ENCODE measurements at regions not wholly inside any gene's neighbourhood (a gene's known extent, or its start where the extent isn't known, plus 50 kb on each side); places are given as distances from the start of the nearest gene placed in this dataset.

GRCh38 chr3:182063742-182064141 is 352.0 kb downstream of the SOX2 start:
- Histone ChIP-seq H3K27me3 (replicated peaks; ENCODE audit: control insufficient read depth, insufficient read depth, low read length, poor library complexity, severe bottlenecking) (no peaks in the 10 kb centered on the region), H3K9me3 (ENCODE audit: control insufficient read depth, low read length) (no peaks in the 10 kb centered on the region), H3K36me3 (ENCODE audit: control insufficient read depth, insufficient read depth, low read length) (no peaks in the 10 kb centered on the region), H3K4me3 (ENCODE audit: insufficient read depth, low read depth, low read length, poor library complexity, severe bottlenecking) (no peak overlapping the region), H3K27ac (ENCODE audit: insufficient read depth, low read length, poor library complexity, severe bottlenecking) (no peak overlapping the region), H3K4me1 (ENCODE audit: control insufficient read depth, insufficient read depth, low read length, poor library complexity, severe bottlenecking) (no peaks in the 10 kb centered on the region)
- DNase-seq: no peak

DNA sequence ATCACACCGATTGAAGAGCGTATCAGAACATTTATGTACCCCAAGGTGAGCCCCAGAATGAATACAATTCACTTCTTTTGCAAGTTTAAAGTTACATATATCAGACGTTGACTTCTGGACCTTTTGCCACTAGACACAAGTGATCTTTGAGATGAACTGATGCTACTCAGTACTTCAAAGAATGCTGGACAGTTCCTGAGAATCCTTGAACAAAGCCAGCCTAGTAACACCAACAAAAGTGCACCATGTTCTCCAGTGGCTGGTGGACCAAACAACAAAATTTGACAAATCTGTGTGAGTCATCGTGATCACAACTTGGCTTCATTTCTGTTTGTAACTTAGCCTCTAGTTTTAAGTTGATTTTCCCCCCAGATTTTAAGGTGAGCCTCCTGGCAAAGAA is 355.7 kb downstream of the SOX2 start:
- no peaks in the 10 kb centered on the region for H3K27me3 ChIP-seq (replicated peaks; ENCODE audit: control insufficient read depth, insufficient read depth, low read length, poor library complexity, severe bottlenecking)

GRCh38 chr3:182078316-182078715 is 366.6 kb downstream of the SOX2 start:
- H3K9me3 ChIP-seq (ENCODE audit: control insufficient read depth, low read length): no peaks in the 10 kb centered on the region
- no peak overlapping the region for H3K27ac ChIP-seq (ENCODE audit: insufficient read depth, low read length, poor library complexity, severe bottlenecking)
- H3K4me1 ChIP-seq (ENCODE audit: control insufficient read depth, insufficient read depth, low read length, poor library complexity, severe bottlenecking): no peaks in the 10 kb centered on the region
- no peaks in the 10 kb centered on the region for H3K27me3 ChIP-seq (replicated peaks; ENCODE audit: control insufficient read depth, insufficient read depth, low read length, poor library complexity, severe bottlenecking)
- no peak overlapping the region for H3K4me3 ChIP-seq (ENCODE audit: insufficient read depth, low read depth, low read length, poor library complexity, severe bottlenecking)
- no peaks in the 10 kb centered on the region for H3K36me3 ChIP-seq (ENCODE audit: control insufficient read depth, insufficient read depth, low read length)
- no peak for DNase-seq

More for the DNA sequence above, 355.7 kb downstream of the SOX2 start:
- Histone ChIP-seq H3K4me3 (ENCODE audit: insufficient read depth, low read depth, low read length, poor library complexity, severe bottlenecking) (no peak overlapping the region), H3K9me3 (ENCODE audit: control insufficient read depth, low read length) (no peaks in the 10 kb centered on the region), H3K27ac (ENCODE audit: insufficient read depth, low read length, poor library complexity, severe bottlenecking) (no peak overlapping the region), H3K4me1 (ENCODE audit: control insufficient read depth, insufficient read depth, low read length, poor library complexity, severe bottlenecking) (no peaks in the 10 kb centered on the region), H3K36me3 (ENCODE audit: control insufficient read depth, insufficient read depth, low read length) (no peaks in the 10 kb centered on the region)
- no peak for DNase-seq

GRCh38 chr3:182078929-182079328 is 367.2 kb downstream of the SOX2 start:
- Histone ChIP-seq H3K36me3 (ENCODE audit: control insufficient read depth, insufficient read depth, low read length) (no peaks in the 10 kb centered on the region), H3K27ac (ENCODE audit: insufficient read depth, low read length, poor library complexity, severe bottlenecking) (no peak overlapping the region), H3K4me3 (ENCODE audit: insufficient read depth, low read depth, low read length, poor library complexity, severe bottlenecking) (no peak overlapping the region), H3K9me3 (ENCODE audit: control insufficient read depth, low read length) (no peaks in the 10 kb centered on the region), H3K4me1 (ENCODE audit: control insufficient read depth, insufficient read depth, low read length, poor library complexity, severe bottlenecking) (no peaks in the 10 kb centered on the region), H3K27me3 (replicated peaks; ENCODE audit: control insufficient read depth, insufficient read depth, low read length, poor library complexity, severe bottlenecking) (no peaks in the 10 kb centered on the region)
- no peak for DNase-seq

- Histone ChIP-seq H3K27ac (ENCODE audit: insufficient read depth, low read length, poor library complexity, severe bottlenecking) (no peak overlapping the region), H3K27me3 (replicated peaks; ENCODE audit: control insufficient read depth, insufficient read depth, low read length, poor library complexity, severe bottlenecking) (no peaks in the 10 kb centered on the region), H3K4me3 (ENCODE audit: insufficient read depth, low read depth, low read length, poor library complexity, severe bottlenecking) (no peak overlapping the region), H3K9me3 (ENCODE audit: control insufficient read depth, low read length) (no peaks in the 10 kb centered on the region), H3K36me3 (ENCODE audit: control insufficient read depth, insufficient read depth, low read length) (no peaks in the 10 kb centered on the region), H3K4me1 (ENCODE audit: control insufficient read depth, insufficient read depth, low read length, poor library complexity, severe bottlenecking) (no peaks in the 10 kb centered on the region)
- no peak for DNase-seq
These were observed 369.4 kb downstream of the SOX2 start for GRCh38 chr3:182081096-182081495.

- DNase-seq: no peak
- Histone ChIP-seq H3K4me1 (ENCODE audit: control insufficient read depth, insufficient read depth, low read length, poor library complexity, severe bottlenecking) (no peaks in the 10 kb centered on the region), H3K9me3 (ENCODE audit: control insufficient read depth, low read length) (no peaks in the 10 kb centered on the region), H3K27me3 (replicated peaks; ENCODE audit: control insufficient read depth, insufficient read depth, low read length, poor library complexity, severe bottlenecking) (no peaks in the 10 kb centered on the region), H3K36me3 (ENCODE audit: control insufficient read depth, insufficient read depth, low read length) (no peaks in the 10 kb centered on the region), H3K4me3 (ENCODE audit: insufficient read depth, low read depth, low read length, poor library complexity, severe bottlenecking) (no peak overlapping the region), H3K27ac (ENCODE audit: insufficient read depth, low read length, poor library complexity, severe bottlenecking) (no peak overlapping the region)
These were observed 371.4 kb downstream of the SOX2 start for GRCh38 chr3:182083112-182083511.

GRCh38 chr3:182092662-182093262 is 381.0 kb downstream of the SOX2 start:
- no peak for DNase-seq
- H3K27ac ChIP-seq (ENCODE audit: insufficient read depth, low read length, poor library complexity, severe bottlenecking): no peak overlapping the region
- H3K27me3 ChIP-seq (replicated peaks; ENCODE audit: control insufficient read depth, insufficient read depth, low read length, poor library complexity, severe bottlenecking): no peaks in the 10 kb centered on the region
- H3K36me3 ChIP-seq (ENCODE audit: control insufficient read depth, insufficient read depth, low read length): no peaks in the 10 kb centered on the region
- H3K4me3 ChIP-seq (ENCODE audit: insufficient read depth, low read depth, low read length, poor library complexity, severe bottlenecking): no peak overlapping the region
- no peaks in the 10 kb centered on the region for H3K9me3 ChIP-seq (ENCODE audit: control insufficient read depth, low read length)
- H3K4me1 ChIP-seq (ENCODE audit: control insufficient read depth, insufficient read depth, low read length, poor library complexity, severe bottlenecking): no peaks in the 10 kb centered on the region

DNA sequence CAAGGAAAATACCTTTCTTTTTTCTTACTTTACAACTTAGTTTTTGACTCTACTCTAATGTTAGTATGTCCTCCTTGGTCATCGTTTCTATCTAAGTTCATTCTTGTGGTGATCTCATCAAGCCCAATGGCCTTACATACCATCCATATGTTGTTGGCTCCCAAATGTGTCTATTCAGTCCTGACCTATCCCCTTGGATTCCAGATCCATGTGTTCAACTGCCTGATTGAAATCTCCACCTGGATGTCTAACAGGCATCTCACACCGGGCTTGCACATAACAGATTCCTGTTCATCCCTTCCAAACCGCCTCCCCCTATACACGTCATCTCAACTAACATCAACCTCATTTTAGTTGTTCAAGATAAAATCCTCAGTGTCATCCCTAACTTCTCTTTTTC is 382.6 kb downstream of the SOX2 start:
- no peaks in the 10 kb centered on the region for H3K9me3 ChIP-seq (ENCODE audit: control insufficient read depth, low read length)
- no peaks in the 10 kb centered on the region for H3K27me3 ChIP-seq (replicated peaks; ENCODE audit: control insufficient read depth, insufficient read depth, low read length, poor library complexity, severe bottlenecking)
- no peak for DNase-seq
- no peaks in the 10 kb centered on the region for H3K4me1 ChIP-seq (ENCODE audit: control insufficient read depth, insufficient read depth, low read length, poor library complexity, severe bottlenecking)
- no peak overlapping the region for H3K27ac ChIP-seq (ENCODE audit: insufficient read depth, low read length, poor library complexity, severe bottlenecking)
- no peaks in the 10 kb centered on the region for H3K36me3 ChIP-seq (ENCODE audit: control insufficient read depth, insufficient read depth, low read length)
- H3K4me3 ChIP-seq (ENCODE audit: insufficient read depth, low read depth, low read length, poor library complexity, severe bottlenecking): no peak overlapping the region

DNA sequence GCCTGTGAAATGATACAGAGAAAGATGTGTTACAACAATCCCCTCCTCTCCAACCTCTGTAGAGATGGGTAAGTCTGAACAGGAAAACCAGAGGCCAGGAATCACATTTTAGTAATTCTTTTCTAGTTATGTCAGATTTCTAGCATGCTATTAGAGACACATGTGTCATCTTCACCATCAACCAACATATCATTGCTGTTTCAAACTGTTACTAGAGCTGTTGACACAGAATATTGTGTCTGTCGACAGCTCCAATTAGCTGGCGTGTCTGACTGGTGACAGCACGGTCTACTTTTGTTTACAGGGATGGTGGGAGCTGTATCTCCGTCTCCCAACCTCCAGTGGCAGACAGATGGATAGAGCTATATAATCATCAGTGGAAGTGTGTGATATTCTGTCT is 393.2 kb downstream of the SOX2 start:
- H3K4me3 ChIP-seq (ENCODE audit: insufficient read depth, low read depth, low read length, poor library complexity, severe bottlenecking): no peak overlapping the region
- H3K27ac ChIP-seq (ENCODE audit: insufficient read depth, low read length, poor library complexity, severe bottlenecking): no peak overlapping the region
- no peaks in the 10 kb centered on the region for H3K4me1 ChIP-seq (ENCODE audit: control insufficient read depth, insufficient read depth, low read length, poor library complexity, severe bottlenecking)
- H3K9me3 ChIP-seq (ENCODE audit: control insufficient read depth, low read length): no peaks in the 10 kb centered on the region
- no peaks in the 10 kb centered on the region for H3K27me3 ChIP-seq (replicated peaks; ENCODE audit: control insufficient read depth, insufficient read depth, low read length, poor library complexity, severe bottlenecking)
- no peak for DNase-seq
- H3K36me3 ChIP-seq (ENCODE audit: control insufficient read depth, insufficient read depth, low read length): no peaks in the 10 kb centered on the region

GRCh38 chr3:182105875-182106274 is 394.1 kb downstream of the SOX2 start:
- H3K9me3 ChIP-seq (ENCODE audit: control insufficient read depth, low read length): no peaks in the 10 kb centered on the region
- H3K27ac ChIP-seq (ENCODE audit: insufficient read depth, low read length, poor library complexity, severe bottlenecking): no peak overlapping the region
- H3K4me1 ChIP-seq (ENCODE audit: control insufficient read depth, insufficient read depth, low read length, poor library complexity, severe bottlenecking): no peaks in the 10 kb centered on the region
- H3K27me3 ChIP-seq (replicated peaks; ENCODE audit: control insufficient read depth, insufficient read depth, low read length, poor library complexity, severe bottlenecking): no peaks in the 10 kb centered on the region
- H3K4me3 ChIP-seq (ENCODE audit: insufficient read depth, low read depth, low read length, poor library complexity, severe bottlenecking): no peak overlapping the region
- no peaks in the 10 kb centered on the region for H3K36me3 ChIP-seq (ENCODE audit: control insufficient read depth, insufficient read depth, low read length)
- no peak for DNase-seq
